ENCODE measurements at regions not wholly inside any gene's neighbourhood (a gene's known extent, or its start where the extent isn't known, plus 50 kb on each side); places are given as distances from the start of the nearest gene placed in this dataset.

- no peak for TF ChIP-seq POLR2A (IDR thresholded peaks at IDR 0.05; ENCODE audit: control extremely low read depth in 1 of 2, low read depth in 2 of 2, low read length in 2 of 2)
- no peak for TF ChIP-seq EP300 (IDR thresholded peaks at IDR 0.05; ENCODE audit: borderline replicate concordance in 1 of 2, low read depth in 2 of 2, low read length in 2 of 2)
- TF ChIP-seq E2F6 (IDR thresholded peaks at IDR 0.05), result no peak
- TF ChIP-seq RAD21 (IDR thresholded peaks at IDR 0.05 in 1 of 2, conservative IDR thresholded peaks at IDR 0.05 in 1 of 2; ENCODE audit: low read depth in 2 of 2, low read length in 2 of 2), result no peak
Observed at GRCh38 chr10:76721891-76722505, 915.6 kb downstream of the KCNMA1 start.
